Renal pelvis (tissue), 1 donor: ENCODE measurements at regions not wholly inside any gene's neighbourhood (a gene's known extent, or its start where the extent isn't known, plus 50 kb on each side); places are given as distances from the start of the nearest gene placed in this dataset.
"Not testable (repeated sequence)": the region's sequence is repeated elsewhere in the genome, so short reads cannot be mapped to it uniquely, and the experiment has no call there.

ENCODE experiments used
- DNase-seq: peaks from one replicate; pipeline ENCODE4 v3.0.0-alpha.2; 2013

DNA sequence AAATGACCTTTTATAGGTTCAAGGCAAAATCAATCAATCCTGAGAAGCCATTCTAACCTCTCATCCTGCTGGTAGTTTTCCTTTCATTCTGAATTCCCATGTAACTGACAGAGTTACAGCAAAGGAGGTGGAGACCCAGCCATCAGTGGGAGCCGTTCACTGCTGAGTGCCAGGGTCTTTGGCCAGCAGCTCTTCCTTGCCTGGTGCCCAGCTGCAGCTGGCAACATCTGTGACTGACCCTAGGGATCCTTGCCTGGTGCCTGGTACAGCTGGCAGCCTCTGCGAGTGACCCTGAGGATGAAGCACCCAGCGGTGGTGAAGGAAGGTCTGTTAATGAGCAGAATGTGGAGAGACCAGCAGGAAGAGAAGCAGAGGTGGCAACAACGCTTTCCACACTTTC, 314.6 kb downstream of the THBS2 start:
- no peak for DNase-seq

- DNase-seq = no peak
Observed at GRCh38 chr6:168938546-168938945, 315.1 kb downstream of the THBS2 start.

- no peak for DNase-seq
Observed at GRCh38 chr6:168937054-168937453, 316.6 kb downstream of the THBS2 start.

DNA sequence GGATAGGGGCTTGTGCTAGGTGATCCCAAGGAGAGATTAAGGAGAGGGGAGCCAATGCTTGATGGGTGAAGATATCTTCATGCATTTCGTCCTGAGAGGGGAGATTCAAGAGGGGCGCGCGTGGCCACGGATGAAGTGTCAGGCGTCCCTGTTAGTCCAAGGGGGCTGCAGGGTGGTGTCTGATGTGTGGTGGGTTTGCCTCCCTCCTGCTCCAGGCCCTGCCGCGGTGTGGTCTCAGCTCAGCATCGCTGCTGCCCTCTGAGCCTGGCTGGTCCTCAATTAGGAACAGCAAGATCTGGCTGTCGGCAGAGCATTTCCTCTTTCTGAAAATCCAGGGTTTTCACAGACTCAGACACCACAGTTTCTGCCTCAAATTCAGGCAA, 318.0 kb downstream of the THBS2 start:
- DNase-seq = no peak

DNA sequence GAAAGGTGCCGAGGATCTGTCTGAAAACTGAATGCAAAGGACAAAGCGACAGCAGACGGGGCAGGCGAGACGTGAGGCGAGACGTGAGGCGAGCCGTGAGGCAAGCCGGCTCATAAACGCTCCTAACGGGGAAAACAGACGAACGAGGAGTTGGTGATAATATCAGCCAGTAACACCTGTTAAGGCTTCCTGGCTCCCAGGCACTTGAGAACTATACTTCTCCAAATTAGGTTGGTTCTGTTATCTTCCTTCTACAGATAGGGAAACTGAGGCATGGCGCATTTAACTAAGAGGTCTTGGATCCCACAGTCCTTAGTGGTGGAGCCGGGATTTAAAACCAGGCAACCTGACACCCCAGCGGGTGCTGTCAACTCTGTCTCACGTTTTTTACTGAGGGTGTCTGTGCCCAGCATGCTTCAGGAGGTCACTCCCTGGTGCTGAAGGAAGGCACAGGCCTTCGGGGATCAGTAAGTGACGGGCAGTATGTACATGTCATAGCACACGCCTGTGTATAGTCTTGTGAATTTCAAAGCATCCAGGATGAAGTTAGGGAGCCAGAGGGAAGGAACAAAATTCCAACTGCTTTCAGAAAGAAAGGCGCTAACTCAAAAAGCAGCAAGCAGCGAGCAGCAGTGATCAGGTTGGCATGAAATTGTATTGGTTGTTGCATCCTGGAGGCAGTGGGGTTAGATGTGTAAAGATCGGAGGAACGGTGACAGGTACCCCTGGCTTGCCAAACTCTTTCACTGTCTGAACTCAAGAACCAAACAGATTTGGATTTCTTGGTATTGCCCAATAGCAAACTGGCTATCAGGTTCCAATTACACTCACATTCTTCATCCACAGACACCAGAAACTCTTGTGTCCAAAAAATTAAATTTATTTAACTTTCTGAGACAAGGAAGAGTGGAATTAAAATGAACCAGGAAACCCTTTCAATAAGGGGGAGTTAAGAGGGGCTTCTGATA, 318.7 kb downstream of the THBS2 start:
- DNase-seq = no peak

- not testable (repeated sequence) for DNase-seq
Observed at GRCh38 chr6:168932171-168932570, 321.5 kb downstream of the THBS2 start.

DNA sequence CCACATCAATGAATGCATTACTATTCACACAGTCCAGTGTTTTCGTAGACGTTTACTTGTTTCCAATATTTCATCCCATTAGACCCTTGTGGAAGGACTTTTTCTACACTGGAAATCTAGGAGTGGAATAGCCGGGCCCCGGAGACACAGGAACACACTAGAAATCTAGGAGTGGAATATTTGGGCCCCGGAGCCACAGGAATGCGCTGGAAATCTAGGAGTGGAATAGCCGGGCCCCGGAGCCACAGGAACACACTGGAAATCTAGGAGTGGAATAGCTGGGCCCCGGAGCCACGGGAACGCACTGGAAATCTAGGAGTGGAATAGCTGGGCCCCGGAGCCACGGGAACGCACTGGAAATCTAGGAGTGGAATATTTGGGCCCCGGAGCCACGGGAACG, 322.6 kb downstream of the THBS2 start:
- not testable (repeated sequence) for DNase-seq

- no peak for DNase-seq
Observed at GRCh38 chr6:168929871-168930450, 323.7 kb downstream of the THBS2 start.

- DNase-seq = no peak
Observed at GRCh38 chr6:168928012-168928411, 325.6 kb downstream of the THBS2 start.

DNA sequence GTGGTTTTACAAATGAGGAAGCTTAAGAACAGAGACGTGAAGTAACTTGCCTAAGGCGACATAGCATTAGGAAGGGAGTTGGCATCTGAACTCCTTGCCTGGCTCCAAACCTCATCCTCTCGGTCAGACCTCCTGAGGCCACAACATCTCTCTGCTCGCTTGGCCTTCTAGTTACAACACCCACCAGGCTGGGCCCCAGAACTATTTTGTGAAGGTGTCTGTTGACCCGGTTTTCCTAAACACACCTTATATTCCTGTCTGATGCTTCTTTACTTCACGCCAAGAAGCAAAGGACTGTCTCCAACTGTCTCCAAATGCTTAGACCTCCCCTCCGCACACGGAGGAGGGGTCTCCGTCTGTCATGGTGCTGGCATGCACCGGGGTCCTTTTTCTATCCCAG, 326.6 kb downstream of the THBS2 start:
- DNase-seq = no peak

DNA sequence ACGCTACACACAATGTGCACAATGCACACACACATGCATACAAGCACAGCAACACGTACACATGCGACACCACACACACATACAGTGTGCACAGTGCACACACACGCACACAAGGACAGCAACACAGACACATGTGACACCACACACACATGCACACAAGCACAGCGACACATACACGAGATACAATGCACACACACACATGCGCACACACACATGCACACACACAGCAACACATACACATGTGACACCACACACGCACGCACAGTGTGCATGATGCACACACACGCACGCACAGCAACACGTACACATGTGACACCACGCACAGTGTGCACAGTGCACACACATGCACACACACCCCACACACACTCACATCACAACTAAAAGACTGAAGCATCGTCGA, 327.3 kb downstream of the THBS2 start:
- DNase-seq = no peak

GRCh38 chr6:168925671-168926070, 328.0 kb downstream of the THBS2 start:
- DNase-seq = no peak

DNA sequence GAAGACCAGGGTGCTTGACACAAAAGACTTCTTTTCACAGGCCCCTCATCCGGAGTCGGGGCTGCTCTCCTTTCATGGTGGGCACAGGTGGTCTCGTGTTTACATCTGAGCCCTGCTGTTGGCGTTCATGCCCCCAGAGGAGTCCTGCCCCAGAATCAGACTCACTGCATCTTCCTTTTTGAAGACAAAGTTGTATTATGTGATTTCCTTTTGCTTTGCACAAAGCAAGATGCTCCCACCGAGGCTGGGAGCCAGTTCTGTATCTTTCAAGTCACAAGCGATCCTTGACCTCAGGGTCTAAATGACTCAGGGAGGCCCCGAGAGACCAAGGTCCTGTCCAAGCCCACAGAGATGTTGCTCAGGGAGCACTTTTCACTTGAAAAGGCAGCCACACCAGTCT, 330.5 kb downstream of the THBS2 start:
- no peak for DNase-seq

- DNase-seq = no peak
Observed at GRCh38 chr6:168922436-168922835, 331.2 kb downstream of the THBS2 start.

DNA sequence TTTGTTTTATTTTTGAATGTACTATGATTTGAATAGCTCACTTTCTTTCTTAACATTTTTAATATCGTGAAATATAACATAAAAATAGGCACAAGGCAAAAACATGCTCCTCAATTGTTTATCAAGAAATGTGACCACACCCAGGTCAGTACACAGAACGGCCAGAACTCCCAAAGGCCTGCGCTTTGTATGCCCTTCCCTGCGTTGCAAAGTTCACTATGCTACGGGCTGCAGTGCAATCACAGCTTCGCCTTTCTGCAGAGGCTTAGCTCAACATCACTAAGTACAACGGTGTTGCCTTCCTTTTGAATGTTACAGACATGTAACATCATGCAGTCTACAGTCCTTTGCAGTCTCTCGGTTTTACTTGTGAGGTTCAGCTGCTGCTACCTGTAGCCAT, 333.4 kb downstream of the THBS2 start:
- no peak for DNase-seq

- peak; percentile 29 for DNase-seq
Observed at GRCh38 chr6:168919470-168920179, 334.0 kb downstream of the THBS2 start.

- DNase-seq = no peak
Observed at GRCh38 chr6:168916576-168917211, 337.0 kb downstream of the THBS2 start.

GRCh38 chr6:168915855-168916254, 337.8 kb downstream of the THBS2 start:
- no peak for DNase-seq

DNA sequence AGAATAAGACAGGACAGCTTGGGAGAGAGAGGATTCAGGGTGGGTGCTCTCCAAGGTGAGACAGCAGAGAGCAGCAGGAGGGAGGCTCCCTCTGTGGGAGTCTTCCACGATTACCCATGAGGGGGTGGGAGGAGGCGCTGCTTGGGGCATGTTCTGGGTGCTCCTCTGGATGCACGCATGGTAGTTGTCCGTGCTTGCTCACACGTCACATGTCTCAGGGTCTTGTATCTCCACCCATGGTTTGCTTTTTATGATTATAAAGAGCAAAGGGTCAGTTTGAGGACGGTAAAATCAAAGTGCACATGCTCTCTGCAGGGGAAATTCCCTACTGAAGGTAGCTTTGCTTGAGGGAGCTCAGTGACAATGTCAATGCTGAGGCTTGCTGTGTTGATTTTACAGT, 338.4 kb downstream of the THBS2 start:
- DNase-seq = no peak

- DNase-seq = no peak
Observed at GRCh38 chr6:168913866-168914469, 339.7 kb downstream of the THBS2 start.

GRCh38 chr6:168913231-168913865, 340.3 kb downstream of the THBS2 start:
- not testable (repeated sequence) for DNase-seq
